GM12875 (cell line): ENCODE measurements at regions not wholly inside any gene's neighbourhood (a gene's known extent, or its start where the extent isn't known, plus 50 kb on each side); places are given as distances from the start of the nearest gene placed in this dataset.

Experiments
- H3K4me3 ChIP-seq: one replicate; pipeline ENCODE4 v1.5.1; 2011; ENCODE audit warnings: low read depth, low read length, control low read depth
- TF ChIP-seq, protein P1 (sequence below): IDR thresholded peaks from 2 replicates; pipeline ENCODE4 v1.5.1; 2011; ENCODE audit warnings: low read depth, mild to moderate bottlenecking, control low read depth, inconsistent platforms, low read length, moderate library complexity, borderline replicate concordance; ENCODE audit not compliant: insufficient read depth

DNA sequence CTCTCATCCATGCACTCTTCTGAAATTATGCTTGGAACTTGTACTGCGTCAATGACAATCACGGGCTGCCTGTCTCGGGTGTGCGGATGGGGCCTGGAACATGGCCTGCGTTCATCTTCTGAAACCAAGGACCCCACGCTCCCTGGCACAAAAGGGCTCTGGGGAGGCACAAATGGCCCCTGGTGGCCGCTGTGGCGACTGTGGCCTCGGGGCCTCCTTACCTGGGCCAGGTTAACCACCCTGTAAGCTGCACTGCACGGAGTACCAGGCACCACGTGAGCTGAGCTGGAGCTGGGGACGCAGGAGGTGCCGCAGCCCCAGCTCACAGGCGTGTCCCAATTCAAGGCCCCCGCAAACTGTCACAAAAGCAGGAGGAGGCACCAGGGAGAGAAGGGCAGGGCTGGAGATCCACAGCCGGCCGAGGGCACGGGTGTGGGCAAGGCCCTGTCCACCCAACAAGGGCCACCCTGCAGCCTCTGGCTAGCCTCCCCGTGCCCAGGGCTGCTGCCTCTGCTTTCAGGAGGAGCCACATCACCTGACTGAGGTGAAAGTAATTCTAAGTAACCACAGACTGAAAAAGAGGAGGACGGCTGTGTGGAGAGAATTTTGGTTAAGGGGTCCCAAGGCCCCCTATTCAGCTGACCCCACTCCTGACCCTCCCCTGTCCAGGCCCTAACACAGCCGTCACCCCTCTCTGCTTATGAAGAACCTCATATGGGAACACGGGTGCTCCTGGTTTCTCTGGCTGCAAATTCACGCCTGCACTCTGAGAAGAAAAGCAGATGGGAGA lies 61.1 kb upstream of the GALNT9 start:
- TF ChIP-seq, protein P1, sequence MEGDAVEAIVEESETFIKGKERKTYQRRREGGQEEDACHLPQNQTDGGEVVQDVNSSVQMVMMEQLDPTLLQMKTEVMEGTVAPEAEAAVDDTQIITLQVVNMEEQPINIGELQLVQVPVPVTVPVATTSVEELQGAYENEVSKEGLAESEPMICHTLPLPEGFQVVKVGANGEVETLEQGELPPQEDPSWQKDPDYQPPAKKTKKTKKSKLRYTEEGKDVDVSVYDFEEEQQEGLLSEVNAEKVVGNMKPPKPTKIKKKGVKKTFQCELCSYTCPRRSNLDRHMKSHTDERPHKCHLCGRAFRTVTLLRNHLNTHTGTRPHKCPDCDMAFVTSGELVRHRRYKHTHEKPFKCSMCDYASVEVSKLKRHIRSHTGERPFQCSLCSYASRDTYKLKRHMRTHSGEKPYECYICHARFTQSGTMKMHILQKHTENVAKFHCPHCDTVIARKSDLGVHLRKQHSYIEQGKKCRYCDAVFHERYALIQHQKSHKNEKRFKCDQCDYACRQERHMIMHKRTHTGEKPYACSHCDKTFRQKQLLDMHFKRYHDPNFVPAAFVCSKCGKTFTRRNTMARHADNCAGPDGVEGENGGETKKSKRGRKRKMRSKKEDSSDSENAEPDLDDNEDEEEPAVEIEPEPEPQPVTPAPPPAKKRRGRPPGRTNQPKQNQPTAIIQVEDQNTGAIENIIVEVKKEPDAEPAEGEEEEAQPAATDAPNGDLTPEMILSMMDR: no peak
- H3K4me3 ChIP-seq: no peak overlapping the region

DNA sequence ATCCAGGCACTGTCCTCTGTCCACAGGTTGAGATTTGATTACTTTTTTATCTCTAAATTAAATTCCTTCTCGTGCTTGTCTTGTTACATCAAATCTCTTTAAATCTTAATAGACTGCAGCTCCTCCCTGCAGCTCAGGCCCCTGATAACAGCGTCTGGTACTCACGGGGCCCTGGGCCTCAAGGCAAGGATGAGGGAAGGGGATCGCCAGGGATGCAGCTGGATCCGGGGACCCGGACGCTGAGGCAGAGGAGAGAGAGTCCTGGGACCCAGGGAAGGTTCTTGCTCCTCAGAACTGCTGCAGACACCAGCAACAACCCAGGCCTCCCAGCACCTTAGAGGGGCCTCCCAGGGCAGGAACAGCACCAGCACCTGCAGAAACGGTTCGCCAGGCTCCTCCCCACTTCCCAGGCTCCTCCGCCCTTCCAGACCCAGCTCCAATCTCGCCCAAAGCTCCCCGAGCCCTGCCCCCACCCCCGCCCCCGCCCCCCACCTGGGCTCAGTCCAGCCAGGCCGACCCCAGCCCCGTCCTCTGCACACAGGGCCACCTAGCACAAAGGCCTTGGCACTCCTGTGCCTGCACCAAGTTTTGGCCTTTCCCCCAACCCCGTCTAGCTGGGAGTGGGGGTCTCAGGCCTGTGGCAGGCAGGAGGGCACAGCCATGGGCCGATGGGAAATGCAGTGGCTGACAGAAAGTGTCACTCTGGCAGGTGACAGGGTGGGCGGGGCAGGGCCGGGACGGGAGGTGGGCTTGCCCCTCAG lies 60.3 kb upstream of the GALNT9 start:
- TF ChIP-seq, protein P1: no peak
- no peak overlapping the region for H3K4me3 ChIP-seq

DNA sequence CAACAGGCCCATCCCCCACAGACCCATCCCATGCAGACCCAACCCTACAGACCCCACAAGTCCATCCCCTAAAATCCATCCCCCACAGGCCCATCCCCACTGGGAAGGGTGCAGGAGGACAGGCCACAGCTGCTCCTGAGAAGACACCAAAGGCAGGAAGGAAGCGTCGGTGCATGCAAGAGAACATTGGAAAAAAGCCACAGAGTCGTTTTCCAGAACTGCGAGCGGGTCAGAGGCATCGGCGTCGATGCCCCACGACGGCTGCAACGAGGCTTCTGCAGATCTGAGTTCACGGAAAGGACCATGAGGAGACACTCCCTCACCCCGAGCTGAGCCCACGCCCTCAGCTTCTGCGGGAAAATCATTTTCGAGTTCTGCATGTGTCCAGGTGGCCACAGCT lies 59.6 kb upstream of the GALNT9 start:
- H3K4me3 ChIP-seq: no peak overlapping the region

DNA sequence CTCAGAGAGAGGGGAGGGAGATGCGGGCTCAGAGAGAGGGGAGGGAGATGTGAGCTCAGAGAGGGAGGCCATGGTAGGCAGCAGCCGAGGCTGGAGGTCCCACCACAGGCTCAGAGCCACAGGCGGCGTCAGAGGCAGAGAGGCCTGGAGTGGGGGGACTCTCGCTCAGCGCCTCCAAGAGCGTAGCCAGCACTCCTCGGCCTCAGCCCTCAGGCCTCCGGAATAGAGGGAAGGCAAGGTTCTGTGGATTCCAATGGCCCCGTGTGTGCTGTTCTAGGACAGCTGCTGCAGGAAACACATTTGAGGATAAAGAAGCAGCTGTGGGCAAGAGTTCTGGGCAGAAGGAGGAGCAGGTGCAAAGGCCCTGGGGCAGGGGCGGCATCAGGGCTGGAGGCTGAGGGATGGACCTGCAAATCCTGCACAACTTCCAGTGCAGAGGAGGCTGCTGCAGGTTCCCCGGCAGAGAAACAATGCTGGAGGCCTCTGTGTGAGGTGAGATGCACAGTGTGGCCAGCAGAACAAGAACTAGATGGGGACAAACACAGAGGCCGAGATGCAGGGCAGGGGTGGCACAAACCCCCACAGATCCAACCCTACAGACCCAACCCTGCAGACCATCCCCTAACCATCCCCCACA lies 59.1 kb upstream of the GALNT9 start:
- no peak overlapping the region for H3K4me3 ChIP-seq
- TF ChIP-seq, protein P1: no peak

More for the DNA sequence above, 59.6 kb upstream of the GALNT9 start:
- TF ChIP-seq, protein P1: no peak

DNA sequence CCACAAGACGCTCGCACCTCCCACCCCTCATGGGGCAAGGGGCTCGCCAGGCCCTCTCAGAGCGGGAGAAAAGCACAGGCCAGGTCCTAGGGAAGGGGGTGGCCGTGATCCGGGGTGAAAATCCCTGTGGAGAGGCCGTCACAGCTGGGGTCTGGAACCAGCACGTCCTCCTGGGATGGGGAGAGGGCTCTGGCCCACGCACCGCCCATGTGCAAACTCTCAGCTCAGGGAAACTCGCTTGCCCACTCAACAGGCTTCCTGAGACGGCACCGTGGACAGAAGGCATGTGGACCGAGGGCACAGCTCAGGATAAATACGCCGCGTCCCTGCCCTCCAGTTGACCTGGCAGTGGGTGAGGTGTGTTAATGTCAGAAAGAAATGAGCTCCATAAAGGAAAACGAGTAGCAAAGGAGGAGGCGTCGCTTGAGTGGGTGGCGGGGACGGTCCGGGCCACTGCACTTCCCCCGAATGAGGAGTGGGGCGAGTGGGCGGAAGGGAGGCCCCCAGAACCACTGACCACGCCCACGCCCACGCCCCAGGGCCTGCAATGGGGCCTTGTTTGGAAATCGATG lies 57.6 kb upstream of the GALNT9 start:
- TF ChIP-seq, protein P1: no peak
- H3K4me3 ChIP-seq: no peak overlapping the region

DNA sequence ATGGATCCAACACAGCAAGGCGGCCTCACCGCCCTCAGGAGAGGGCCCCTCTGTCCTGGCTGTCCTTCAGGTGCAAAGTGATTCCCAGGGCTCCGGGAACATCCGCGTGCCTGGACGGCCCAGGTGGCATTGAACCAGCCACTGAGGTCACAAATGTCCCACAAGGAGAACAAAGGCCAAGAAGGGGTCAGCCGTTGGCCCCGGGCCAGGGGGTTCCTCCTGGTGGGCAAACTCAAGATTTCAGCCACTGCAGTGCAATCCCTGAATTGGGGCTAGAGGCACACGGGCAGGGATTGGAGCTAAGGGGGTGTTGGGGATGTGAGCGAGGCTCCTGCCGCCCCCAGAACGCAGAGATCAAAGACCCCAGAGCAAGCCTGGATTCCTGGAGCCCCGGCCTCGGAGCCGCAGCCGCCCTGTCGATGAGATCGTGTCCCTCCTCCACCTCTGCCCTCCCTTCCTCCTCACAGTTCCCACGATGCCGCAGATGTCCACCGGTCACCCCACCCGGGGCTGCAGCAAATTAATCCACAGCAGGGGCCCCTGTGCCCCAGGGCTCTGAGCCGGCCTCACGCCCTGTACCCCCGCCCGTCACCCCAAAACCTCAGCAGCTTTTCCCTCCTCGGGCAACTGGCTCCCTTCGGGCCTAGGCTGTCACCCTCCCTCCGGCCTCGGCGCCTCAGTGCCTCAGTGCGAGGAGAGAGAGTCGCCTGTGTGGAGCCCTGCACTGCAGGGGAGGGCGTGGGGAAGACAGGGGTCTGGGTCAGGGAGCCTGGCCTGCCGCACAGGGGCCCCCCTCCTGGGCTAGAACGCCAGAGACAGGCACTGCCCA lies 56.7 kb upstream of the GALNT9 start:
- TF ChIP-seq, protein P1: no peak
- no peak overlapping the region for H3K4me3 ChIP-seq
